Activated CD4-positive, alpha-beta memory T cell treated with anti-CD3 and anti-CD28 coated beads, Interleukin-2, amount 10 ng/mL, durations not matched to agents 7 days and 5 days (primary cell): ENCODE measurements at regions not wholly inside any gene's neighbourhood (a gene's known extent, or its start where the extent isn't known, plus 50 kb on each side); places are given as distances from the start of the nearest gene placed in this dataset.

Experiments used
- CTCF ChIA-PET: fragments of 350-600 bp; sonication (Branson Sonifier 250); formaldehyde crosslinking; loops from one replicate; lab custom pipeline; 2021; ENCODE audit warnings: antibody characterized with exemption, inconsistent platforms; lab: Charles Lee
- POLR2A ChIA-PET: fragments of 350-600 bp; sonication (Branson Sonifier 250); formaldehyde crosslinking; loops from one replicate; lab custom pipeline; 2021; ENCODE audit warnings: antibody characterized with exemption; lab: Charles Lee
- DNase-seq: peaks from one replicate; pipeline ENCODE4 v3.0.0-alpha.2; 2020
- H3K27ac Mint-ChIP-seq: one replicate; pipeline ENCODE4 v1.8.0; 2021; ENCODE audit warnings: mild to moderate bottlenecking, mixed read lengths
- H3K27me3 Mint-ChIP-seq: one replicate; pipeline ENCODE4 v1.8.0; 2021; ENCODE audit warnings: mixed read lengths
- H3K36me3 Mint-ChIP-seq: one replicate; pipeline ENCODE4 v1.8.0; 2021; ENCODE audit warnings: low read depth, mixed read lengths
- H3K4me1 Mint-ChIP-seq: one replicate; pipeline ENCODE4 v1.8.0; 2021; ENCODE audit warnings: mixed read lengths
- H3K4me3 Mint-ChIP-seq: one replicate; pipeline ENCODE4 v1.8.0; 2021; ENCODE audit warnings: mild to moderate bottlenecking, mixed read lengths
- H3K9me3 Mint-ChIP-seq: one replicate; pipeline ENCODE4 v1.8.0; 2021; ENCODE audit warnings: mixed read lengths

GRCh38 chr1:175833951-175834350, 90.6 kb upstream of the TNR start:
- H3K4me1 Mint-ChIP-seq: no peaks in the 10 kb centered on the region
- ChIA-PET POLR2A (no interaction called here), CTCF (no interaction called here)
- no peaks in the 10 kb centered on the region for H3K36me3 Mint-ChIP-seq
- no peaks in the 10 kb centered on the region for H3K9me3 Mint-ChIP-seq
- no peak overlapping the region for H3K27ac Mint-ChIP-seq
- H3K4me3 Mint-ChIP-seq: no peak overlapping the region
- no peak for DNase-seq
- no peaks in the 10 kb centered on the region for H3K27me3 Mint-ChIP-seq

DNA sequence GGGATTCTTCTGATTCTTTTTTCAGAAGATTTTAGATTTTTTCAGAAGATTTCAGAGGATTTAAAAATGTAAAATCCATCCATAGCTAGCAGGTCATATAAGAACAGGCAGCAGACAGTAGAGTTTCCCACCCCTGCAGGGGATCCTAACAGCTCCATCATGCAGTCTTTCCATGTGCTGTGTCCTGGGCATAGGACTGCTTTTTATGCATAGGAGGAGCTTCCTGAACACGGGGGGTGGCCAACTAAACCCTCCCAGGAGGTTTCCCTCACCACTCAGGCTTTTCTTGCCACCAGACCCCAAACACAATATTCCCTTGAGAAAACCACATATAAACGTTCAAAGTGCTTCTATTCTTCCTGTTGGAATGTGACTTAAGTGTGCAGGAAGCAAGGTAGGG, 90.1 kb upstream of the TNR start:
- Mint-ChIP-seq H3K4me1 (no peaks in the 10 kb centered on the region), H3K27ac (no peak overlapping the region), H3K36me3 (no peaks in the 10 kb centered on the region), H3K4me3 (no peak overlapping the region), H3K9me3 (no peaks in the 10 kb centered on the region), H3K27me3 (no peaks in the 10 kb centered on the region)
- CTCF ChIA-PET: no interaction called here
- POLR2A ChIA-PET: no interaction called here
- no peak for DNase-seq

- no peak for DNase-seq
These were observed 87.1 kb upstream of the TNR start for GRCh38 chr1:175830500-175830899.

GRCh38 chr1:175829845-175830244, 86.5 kb upstream of the TNR start:
- DNase-seq: no peak
- Mint-ChIP-seq H3K27ac (no peak overlapping the region), H3K4me1 (no peaks in the 10 kb centered on the region), H3K36me3 (no peaks in the 10 kb centered on the region), H3K4me3 (no peak overlapping the region), H3K27me3 (no peaks in the 10 kb centered on the region), H3K9me3 (no peaks in the 10 kb centered on the region)
- POLR2A ChIA-PET: no interaction called here
- CTCF ChIA-PET: no interaction called here

More at GRCh38 chr1:175830500-175830899, 87.1 kb upstream of the TNR start:
- ChIA-PET CTCF (no interaction called here), POLR2A (no interaction called here)
- Mint-ChIP-seq H3K27me3 (no peaks in the 10 kb centered on the region), H3K4me1 (no peaks in the 10 kb centered on the region), H3K9me3 (no peaks in the 10 kb centered on the region), H3K4me3 (no peak overlapping the region), H3K36me3 (no peaks in the 10 kb centered on the region), H3K27ac (no peak overlapping the region)

- Mint-ChIP-seq H3K9me3 (no peaks in the 10 kb centered on the region), H3K4me3 (no peak overlapping the region), H3K36me3 (no peaks in the 10 kb centered on the region), H3K27ac (no peak overlapping the region), H3K4me1 (no peaks in the 10 kb centered on the region), H3K27me3 (peaks cover 3% of the 10 kb centered on the region)
- no peak for DNase-seq
- ChIA-PET POLR2A (no interaction called here), CTCF (no interaction called here)
These were observed 83.3 kb upstream of the TNR start for GRCh38 chr1:175826705-175827104.

- H3K4me3 Mint-ChIP-seq: no peak overlapping the region
These were observed 80.7 kb upstream of the TNR start for GRCh38 chr1:175824079-175824478.

GRCh38 chr1:175823406-175823805, 80.0 kb upstream of the TNR start:
- Mint-ChIP-seq H3K4me3 (no peak overlapping the region), H3K27me3 (peaks cover 9% of the 10 kb centered on the region), H3K4me1 (no peaks in the 10 kb centered on the region), H3K9me3 (no peaks in the 10 kb centered on the region), H3K36me3 (no peaks in the 10 kb centered on the region), H3K27ac (no peak overlapping the region)
- POLR2A ChIA-PET: no interaction called here
- DNase-seq: no peak
- CTCF ChIA-PET: interaction anchor here (1.4 kb wide), 1 partner anchor 671 kb away, joined by 4 read pairs; no protein-coding TSS in a partner anchor

More at GRCh38 chr1:175824079-175824478, 80.7 kb upstream of the TNR start:
- ChIA-PET POLR2A (no interaction called here), CTCF (interaction anchor here (1.4 kb wide), 1 partner anchor 672 kb away, joined by 4 read pairs; no protein-coding TSS in a partner anchor)
- H3K27me3 Mint-ChIP-seq: peaks cover 8% of the 10 kb centered on the region
- no peaks in the 10 kb centered on the region for H3K4me1 Mint-ChIP-seq
- no peaks in the 10 kb centered on the region for H3K36me3 Mint-ChIP-seq
- no peaks in the 10 kb centered on the region for H3K9me3 Mint-ChIP-seq
- no peak overlapping the region for H3K27ac Mint-ChIP-seq
- peak; percentile 22 for DNase-seq

DNA sequence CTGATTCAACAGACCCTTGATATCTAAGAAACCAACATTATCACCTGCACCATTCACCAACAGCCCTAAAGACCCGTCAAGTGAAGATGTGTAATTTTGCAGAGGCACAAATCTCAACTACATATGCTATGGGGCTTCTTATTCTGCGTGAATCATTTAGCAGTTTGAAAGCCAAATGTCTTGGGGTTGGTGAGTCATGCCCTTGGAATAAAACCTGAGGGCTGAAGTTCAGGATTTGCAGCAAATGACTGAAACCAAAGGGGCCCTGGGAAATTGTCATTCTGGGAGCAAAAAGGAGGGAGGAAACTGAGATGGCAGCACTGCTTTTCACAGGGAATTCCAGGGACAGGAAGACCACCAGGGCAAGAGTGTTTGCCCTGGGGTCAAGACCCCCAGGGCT, 79.2 kb upstream of the TNR start:
- H3K27me3 Mint-ChIP-seq: peaks cover 9% of the 10 kb centered on the region
- no peak overlapping the region for H3K4me3 Mint-ChIP-seq
- no peaks in the 10 kb centered on the region for H3K4me1 Mint-ChIP-seq
- POLR2A ChIA-PET: no interaction called here
- H3K36me3 Mint-ChIP-seq: no peaks in the 10 kb centered on the region
- no peaks in the 10 kb centered on the region for H3K9me3 Mint-ChIP-seq
- no peak overlapping the region for H3K27ac Mint-ChIP-seq
- no peak for DNase-seq
- CTCF ChIA-PET: no interaction called here

- ChIA-PET POLR2A (no interaction called here), CTCF (no interaction called here)
- Mint-ChIP-seq H3K4me3 (no peak overlapping the region), H3K27ac (no peak overlapping the region), H3K27me3 (peaks cover 9% of the 10 kb centered on the region), H3K9me3 (no peaks in the 10 kb centered on the region), H3K36me3 (no peaks in the 10 kb centered on the region), H3K4me1 (no peaks in the 10 kb centered on the region)
- DNase-seq: no peak
These were observed 77.1 kb upstream of the TNR start for GRCh38 chr1:175820456-175821025.

DNA sequence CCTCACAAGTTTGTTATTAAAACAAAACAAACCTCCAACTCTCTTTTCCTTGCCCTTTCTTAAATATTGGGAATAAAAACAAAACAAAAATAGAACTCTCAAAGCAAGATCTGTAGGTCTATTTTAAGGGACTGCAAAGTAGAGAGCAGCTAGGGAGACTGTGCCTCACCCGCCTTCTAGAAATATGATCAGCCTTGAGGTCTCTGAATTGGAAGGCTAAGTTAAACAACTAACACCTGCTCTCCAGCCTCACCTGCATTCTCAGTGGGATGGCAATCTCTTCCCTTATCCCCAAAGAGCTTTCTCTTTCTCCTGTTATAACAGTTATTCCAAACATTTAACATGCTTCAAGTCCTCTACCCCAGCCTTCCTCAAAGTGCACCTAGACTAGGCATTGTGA, 75.5 kb upstream of the TNR start:
- ChIA-PET POLR2A (no interaction called here), CTCF (no interaction called here)
- DNase-seq: no peak
- H3K27ac Mint-ChIP-seq: no peak overlapping the region
- no peak overlapping the region for H3K4me3 Mint-ChIP-seq
- no peaks in the 10 kb centered on the region for H3K36me3 Mint-ChIP-seq
- no peaks in the 10 kb centered on the region for H3K9me3 Mint-ChIP-seq
- no peaks in the 10 kb centered on the region for H3K4me1 Mint-ChIP-seq
- H3K27me3 Mint-ChIP-seq: peaks cover 9% of the 10 kb centered on the region

DNA sequence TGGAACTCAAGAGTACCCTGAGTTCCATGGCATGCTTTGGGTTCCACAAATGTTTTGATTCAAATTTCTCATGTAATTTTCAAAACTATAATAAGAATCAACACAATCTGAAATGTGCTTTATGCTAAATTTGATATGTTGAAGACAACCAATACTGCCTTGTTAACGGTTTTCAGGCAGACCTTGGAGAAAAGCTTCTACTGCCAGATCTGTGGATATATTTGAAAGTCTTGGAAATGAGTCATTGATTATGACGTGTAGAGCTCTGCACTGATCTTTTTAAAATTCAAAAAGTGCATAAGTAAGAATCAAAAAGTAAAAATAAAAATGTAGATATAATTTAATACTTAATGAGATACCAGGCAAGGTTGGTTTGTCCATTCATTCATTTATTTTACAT, 74.0 kb upstream of the TNR start:
- Mint-ChIP-seq H3K4me3 (no peak overlapping the region), H3K27ac (no peak overlapping the region), H3K9me3 (no peaks in the 10 kb centered on the region), H3K27me3 (peaks cover 9% of the 10 kb centered on the region), H3K4me1 (no peaks in the 10 kb centered on the region), H3K36me3 (no peaks in the 10 kb centered on the region)
- no peak for DNase-seq
- ChIA-PET CTCF (no interaction called here), POLR2A (no interaction called here)

GRCh38 chr1:175814885-175815284, 71.5 kb upstream of the TNR start:
- H3K4me3 Mint-ChIP-seq: no peak overlapping the region
- peaks cover 7% of the 10 kb centered on the region for H3K27me3 Mint-ChIP-seq
- CTCF ChIA-PET: no interaction called here
- no peaks in the 10 kb centered on the region for H3K4me1 Mint-ChIP-seq
- POLR2A ChIA-PET: no interaction called here
- no peak for DNase-seq
- no peak overlapping the region for H3K27ac Mint-ChIP-seq
- no peaks in the 10 kb centered on the region for H3K9me3 Mint-ChIP-seq
- H3K36me3 Mint-ChIP-seq: no peaks in the 10 kb centered on the region

DNA sequence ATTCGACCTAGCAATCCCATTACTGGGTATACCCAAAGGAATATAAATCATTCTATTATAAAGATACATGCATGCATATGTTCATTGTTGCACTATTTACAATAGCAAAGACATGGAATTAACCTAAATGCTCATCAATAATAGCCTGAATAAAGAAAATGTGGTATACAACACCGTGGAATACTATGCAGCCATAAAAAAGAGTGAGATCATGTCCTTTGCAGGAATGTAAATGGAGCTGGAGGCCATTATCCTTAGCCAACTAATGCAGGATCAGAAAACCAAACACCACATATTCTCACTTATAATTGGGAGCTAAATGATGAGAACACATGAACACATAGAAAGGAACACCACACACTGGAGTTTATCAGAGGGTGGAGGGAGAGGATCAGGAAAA, 69.5 kb upstream of the TNR start:
- Mint-ChIP-seq H3K9me3 (no peaks in the 10 kb centered on the region), H3K27me3 (no peaks in the 10 kb centered on the region), H3K4me1 (no peaks in the 10 kb centered on the region), H3K27ac (no peak overlapping the region), H3K36me3 (no peaks in the 10 kb centered on the region), H3K4me3 (no peak overlapping the region)
- DNase-seq: no peak
- ChIA-PET CTCF (no interaction called here), POLR2A (no interaction called here)

- H3K27me3 Mint-ChIP-seq: no peaks in the 10 kb centered on the region
- POLR2A ChIA-PET: no interaction called here
- no peak for DNase-seq
- H3K36me3 Mint-ChIP-seq: no peaks in the 10 kb centered on the region
- H3K4me1 Mint-ChIP-seq: no peaks in the 10 kb centered on the region
- H3K4me3 Mint-ChIP-seq: no peak overlapping the region
- CTCF ChIA-PET: no interaction called here
- no peaks in the 10 kb centered on the region for H3K9me3 Mint-ChIP-seq
- H3K27ac Mint-ChIP-seq: no peak overlapping the region
These were observed 66.9 kb upstream of the TNR start for GRCh38 chr1:175810305-175810704.
